OCI-LY3 (cell line): ENCODE measurements at regions not wholly inside any gene's neighbourhood (a gene's known extent, or its start where the extent isn't known, plus 50 kb on each side); places are given as distances from the start of the nearest gene placed in this dataset.

ENCODE experiments used
- CTCF ChIP-seq: fragments of 200-600, 300-600 bp; sonication (generic); IDR thresholded peaks from 2 replicates; pipeline ENCODE4 v1.5.1; 2014; ENCODE audit warnings: antibody characterized with exemption, low read length, low read depth
- EZH2phosphoT487 ChIP-seq: fragments of 200-600 bp; shearing (Covaris generic); IDR thresholded peaks from 2 replicates; pipeline ENCODE4 v1.6.1; 2018; ENCODE audit warnings: antibody characterized with exemption, mixed run types, low read depth

DNA sequence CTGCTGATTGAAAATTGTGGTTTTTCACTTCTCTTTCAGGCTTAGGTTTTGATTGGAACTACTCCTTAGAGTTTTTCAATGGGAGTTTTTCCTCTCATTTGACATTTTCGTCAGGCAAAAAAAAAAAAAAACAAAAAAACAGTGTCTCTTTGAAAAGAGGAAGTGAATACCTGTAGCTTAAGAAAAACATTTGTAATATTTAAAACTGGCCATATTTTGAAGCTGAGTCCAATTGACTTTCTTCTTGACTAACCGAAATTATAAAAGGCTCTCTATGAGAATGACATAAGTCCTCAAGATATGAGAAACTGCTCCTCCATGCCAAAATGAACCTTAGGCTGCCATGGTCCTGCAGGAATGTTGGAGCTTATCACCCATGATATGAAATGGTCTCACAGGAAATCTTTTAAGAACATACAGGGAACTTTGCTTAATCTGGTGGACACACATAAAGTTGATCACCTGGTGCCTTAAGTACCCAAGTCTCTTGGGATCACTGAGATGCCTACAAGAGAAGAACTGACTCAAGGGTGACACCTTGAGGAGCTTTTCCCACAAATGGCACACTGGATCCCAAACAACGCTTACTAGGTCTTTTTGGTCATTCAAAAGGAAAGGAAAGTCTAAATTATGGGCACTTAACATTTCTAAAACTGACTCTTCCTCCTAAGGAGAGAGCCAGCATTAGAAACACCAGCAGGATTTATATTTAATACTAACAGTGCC, 263.4 kb downstream of the CDC14C start:
- TF ChIP-seq CTCF = peak; percentile 73
- no peak for TF ChIP-seq EZH2phosphoT487
